HEK293 (cell line): ENCODE measurements at regions not wholly inside any gene's neighbourhood (a gene's known extent, or its start where the extent isn't known, plus 50 kb on each side); places are given as distances from the start of the nearest gene placed in this dataset.

Experiments used
- ZNF292 ChIP-seq: fragments of 450-650 bp; formaldehyde crosslinking; IDR thresholded peaks from 2 replicates; pipeline ENCODE4 v1.5.1; 2016; ENCODE audit warnings: low read depth, missing biosample characterization, missing genetic modification characterization, borderline replicate concordance
- TF ChIP-seq, protein P1 (sequence below): fragments of 450-650 bp; formaldehyde crosslinking; IDR thresholded peaks from 2 replicates; pipeline ENCODE4 v1.5.1; 2016; ENCODE audit warnings: missing biosample characterization, missing genetic modification characterization

DNA sequence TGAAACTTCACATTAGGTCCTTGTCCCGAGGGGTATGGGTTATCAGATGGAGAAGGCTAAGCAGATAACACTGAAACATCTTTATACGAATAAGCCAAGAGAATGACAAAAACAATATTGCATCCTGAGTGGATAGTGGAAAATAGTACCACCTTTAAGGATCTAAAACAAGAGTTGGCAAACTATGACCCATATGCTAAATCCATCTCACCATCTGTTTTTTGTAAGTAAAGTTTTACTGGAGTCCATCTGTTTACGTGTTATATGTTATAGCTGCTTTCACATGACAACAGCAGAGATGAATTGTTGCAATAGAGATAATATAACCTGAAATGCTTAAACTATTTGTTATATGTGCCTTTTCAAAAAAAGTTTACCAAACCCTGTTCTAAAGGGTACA lies 76.1 kb upstream of the TRDN start:
- TF ChIP-seq, protein P1, sequence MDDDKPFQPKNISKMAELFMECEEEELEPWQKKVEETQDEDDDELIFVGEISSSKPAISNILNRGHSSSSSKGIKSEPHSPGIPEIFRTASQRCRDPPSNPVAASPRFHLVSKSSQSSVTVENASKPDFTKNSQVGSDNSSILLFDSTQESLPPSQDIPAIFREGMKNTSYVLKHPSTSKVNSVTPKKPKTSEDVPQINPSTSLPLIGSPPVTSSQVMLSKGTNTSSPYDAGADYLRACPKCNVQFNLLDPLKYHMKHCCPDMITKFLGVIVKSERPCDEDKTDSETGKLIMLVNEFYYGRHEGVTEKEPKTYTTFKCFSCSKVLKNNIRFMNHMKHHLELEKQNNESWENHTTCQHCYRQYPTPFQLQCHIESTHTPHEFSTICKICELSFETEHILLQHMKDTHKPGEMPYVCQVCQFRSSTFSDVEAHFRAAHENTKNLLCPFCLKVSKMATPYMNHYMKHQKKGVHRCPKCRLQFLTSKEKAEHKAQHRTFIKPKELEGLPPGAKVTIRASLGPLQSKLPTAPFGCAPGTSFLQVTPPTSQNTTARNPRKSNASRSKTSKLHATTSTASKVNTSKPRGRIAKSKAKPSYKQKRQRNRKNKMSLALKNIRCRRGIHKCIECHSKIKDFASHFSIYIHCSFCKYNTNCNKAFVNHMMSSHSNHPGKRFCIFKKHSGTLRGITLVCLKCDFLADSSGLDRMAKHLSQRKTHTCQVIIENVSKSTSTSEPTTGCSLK (tag by site-specific recombination), result no peak
- no peak for TF ChIP-seq ZNF292 (tag by site-specific recombination)
